SK-N-SH (cell line): ENCODE measurements at regions not wholly inside any gene's neighbourhood (a gene's known extent, or its start where the extent isn't known, plus 50 kb on each side); places are given as distances from the start of the nearest gene placed in this dataset.

Source experiments
- CTCF ChIA-PET: fragments of 300-600, 350-600 bp; formaldehyde crosslinking; extraction: SDS; loops from one replicate; lab custom pipeline; 2021; lab: Yijun Ruan, JAX
- POLR2A ChIA-PET: fragments of 350-600 bp; sonication (Branson Sonifier 250); formaldehyde crosslinking; extraction: SDS; loops from one replicate; lab custom pipeline; 2020; ENCODE audit warnings: antibody characterized with exemption, inconsistent platforms; lab: Yijun Ruan, JAX
- DNase-seq: peaks from one replicate; pipeline ENCODE4 v3.0.0; 2012
- H2AFZ ChIP-seq: fragments of 200-600 bp; sonication (generic); 2 replicates; pipeline ENCODE4 v1.8.1; 2016; ENCODE audit warnings: antibody characterized with exemption, mild to moderate bottlenecking, low read depth
- H3F3A ChIP-seq: fragments of 200-600 bp; sonication (generic); replicated peaks from 2 replicates; pipeline ENCODE3; 2016; ENCODE audit warnings: antibody characterized with exemption, mild to moderate bottlenecking; ENCODE audit not compliant: insufficient read depth
- H3K27ac ChIP-seq, 2 experiments: fragments of 200-500 bp in 1 of 2; fragments of 200-600 bp in 1 of 2; sonication (Bioruptor generic) in 1 of 2; sonication (generic), shearing (Covaris generic) in 1 of 2; 2 replicates each; pipeline versions ENCODE4 v1.5.1 to v1.6.1; 2014 to 2016; ENCODE audit warnings: low read depth in 2 of 2, inconsistent platforms in 1 of 2, low read length in 1 of 2, mild to moderate bottlenecking in 1 of 2, mixed read lengths in 1 of 2
- H3K27me3 ChIP-seq: fragments of 200-600 bp; sonication (generic), shearing (Covaris generic); 2 replicates; pipeline ENCODE4 v1.6.1; 2016; ENCODE audit warnings: mixed run types; ENCODE audit not compliant: insufficient read depth
- H3K36me3 ChIP-seq, 2 experiments: fragments of 200-500 bp in 1 of 2; fragments of 200-600 bp in 1 of 2; sonication (Bioruptor generic) in 1 of 2; sonication (generic) in 1 of 2; replicated peaks in 1 of 2; 2 replicates each; pipeline versions ENCODE3 to v1.5.1; 2014 to 2016; ENCODE audit warnings: low read length in 1 of 2, mild to moderate bottlenecking in 1 of 2; ENCODE audit not compliant: insufficient read depth in 2 of 2, control insufficient read depth in 1 of 2
- H3K4me1 ChIP-seq, 2 experiments: fragments of 200-500 bp in 1 of 2; fragments of 200-600 bp in 1 of 2; sonication (Bioruptor generic) in 1 of 2; sonication (generic), shearing (Covaris generic) in 1 of 2; 2 replicates each; pipeline versions ENCODE4 v1.5.1 to v1.6.1; 2014 to 2016; ENCODE audit warnings: low read depth in 1 of 2, low read length in 1 of 2, mixed run types in 1 of 2; ENCODE audit not compliant: insufficient read depth in 2 of 2, control insufficient read depth in 1 of 2
- H3K4me2 ChIP-seq: fragments of 200-600 bp; sonication (generic), shearing (Covaris generic); 2 replicates; pipeline ENCODE4 v1.6.1; 2017; ENCODE audit warnings: mixed run types
- H3K4me3 ChIP-seq, 2 experiments: fragments of 200-500 bp in 1 of 2; fragments of 200-600 bp in 1 of 2; sonication (Bioruptor generic) in 1 of 2; sonication (generic), shearing (Covaris generic) in 1 of 2; 2 replicates each; pipeline versions ENCODE4 v1.5.1 to v1.8.1; 2014 to 2016; ENCODE audit warnings: low read depth in 2 of 2, inconsistent platforms in 1 of 2, low read length in 1 of 2, mild to moderate bottlenecking in 1 of 2, mixed read lengths in 1 of 2, moderate library complexity in 1 of 2
- H3K79me2 ChIP-seq: fragments of 200-600 bp; sonication (generic); 2 replicates; pipeline ENCODE4 v1.8.1; 2017; ENCODE audit warnings: mild to moderate bottlenecking; ENCODE audit not compliant: insufficient read depth
- H3K9ac ChIP-seq: fragments of 200-600 bp; sonication (generic); 2 replicates; pipeline ENCODE4 v1.6.1; 2017; ENCODE audit warnings: mixed run types
- H3K9me2 ChIP-seq: fragments of 200-600 bp; sonication (generic); 2 replicates; pipeline ENCODE4 v1.6.1; 2017; ENCODE audit warnings: mixed run types
- H3K9me3 ChIP-seq: fragments of 200-600 bp; sonication (generic); 2 replicates; pipeline ENCODE4 v1.6.1; 2017; ENCODE audit warnings: mixed run types, mild to moderate bottlenecking, moderate library complexity
- H4K20me1 ChIP-seq: fragments of 200-600 bp; sonication (generic); 2 replicates; pipeline ENCODE4 v1.6.1; 2017; ENCODE audit warnings: mild to moderate bottlenecking, mixed run types; ENCODE audit not compliant: insufficient read depth
- CHD2 ChIP-seq: fragments of 150-350 bp; IDR thresholded peaks from 2 replicates; pipeline ENCODE4 v1.6.1; 2018; ENCODE audit warnings: low read length; ENCODE audit not compliant: partially characterized antibody
- ELF1 ChIP-seq: IDR thresholded peaks from 2 replicates; pipeline ENCODE4 v1.4.0; 2012
- EZH2phosphoT487 ChIP-seq: fragments of 200-600 bp; sonication (generic); IDR thresholded peaks from 2 replicates; pipeline ENCODE4 v1.6.1; 2017; ENCODE audit warnings: low read depth, mixed run types, mild to moderate bottlenecking, antibody characterized with exemption, moderate library complexity, borderline replicate concordance
- FOSL2 ChIP-seq: IDR thresholded peaks from 2 replicates; pipeline ENCODE4 v1.4.0; 2012; ENCODE audit warnings: low read depth, mild to moderate bottlenecking, moderate library complexity, borderline replicate concordance
- FOXJ3 ChIP-seq: sonication (generic); formaldehyde crosslinking; IDR thresholded peaks from 2 replicates; pipeline ENCODE4 v1.5.1; 2020; ENCODE audit warnings: mild to moderate bottlenecking, missing genetic modification reagents
- FOXM1 ChIP-seq: IDR thresholded peaks from 2 replicates; pipeline ENCODE4 v1.4.0; 2012; ENCODE audit warnings: low read depth, mild to moderate bottlenecking
- GATA2 ChIP-seq: sonication (generic); formaldehyde crosslinking; IDR thresholded peaks from 2 replicates; pipeline ENCODE4 v1.5.0; 2020; ENCODE audit warnings: mild to moderate bottlenecking, missing genetic modification reagents
- IRF3 ChIP-seq: fragments of 150-350 bp; IDR thresholded peaks from 2 replicates; pipeline ENCODE4 v1.6.1; 2016; ENCODE audit warnings: mild to moderate bottlenecking, low read depth, low read length
- JUND ChIP-seq: IDR thresholded peaks from 2 replicates; pipeline ENCODE4 v1.4.0; 2012
- MEF2A ChIP-seq: IDR thresholded peaks from 2 replicates; pipeline ENCODE4 v1.4.0; 2012; ENCODE audit warnings: low read depth, borderline replicate concordance
- MXI1 ChIP-seq: IDR thresholded peaks from 2 replicates; pipeline ENCODE4 v1.6.1; 2012; ENCODE audit warnings: mild to moderate bottlenecking, low read depth, low read length, improper control_type of control experiment
- NFIC ChIP-seq: IDR thresholded peaks from 2 replicates; pipeline ENCODE4 v1.4.0; 2012; ENCODE audit warnings: borderline replicate concordance
- NRF1 ChIP-seq: IDR thresholded peaks from 2 replicates; pipeline ENCODE4 v1.6.1; 2012; ENCODE audit warnings: low read depth, mild to moderate bottlenecking, low read length
- RCOR1 ChIP-seq: fragments of 150-350 bp; IDR thresholded peaks from 2 replicates; pipeline ENCODE4 v1.6.1; 2017; ENCODE audit warnings: antibody characterized with exemption, low read length
- REST ChIP-seq: IDR thresholded peaks from 2 replicates; pipeline ENCODE4 v1.6.1; 2012; ENCODE audit warnings: mild to moderate bottlenecking, low read depth, low read length, moderate library complexity
- SMC3 ChIP-seq: IDR thresholded peaks from 2 replicates; pipeline ENCODE4 v1.6.1; 2012; ENCODE audit warnings: low read depth, low read length, improper control_type of control experiment
- TAF1 ChIP-seq: IDR thresholded peaks from 2 replicates; pipeline ENCODE4 v1.6.1; 2012; ENCODE audit warnings: low read depth, mild to moderate bottlenecking, low read length, moderate library complexity, borderline replicate concordance
- TEAD4 ChIP-seq: IDR thresholded peaks from 2 replicates; pipeline ENCODE4 v1.4.0; 2012; ENCODE audit warnings: mild to moderate bottlenecking, borderline replicate concordance; ENCODE audit not compliant: insufficient read depth
- ZBTB33 ChIP-seq: IDR thresholded peaks from 2 replicates; pipeline ENCODE4 v1.4.0; 2012; ENCODE audit warnings: low read depth, borderline replicate concordance
- WGBS: methylation state at CpG from one replicate; pipeline ENCODE4 v1.1.6; 2017; ENCODE audit warnings: low lambda C conversion rate; 5-methylcytosine and 5-hydroxymethylcytosine counted together

- H3K9ac ChIP-seq: no peak overlapping the region
- no peaks in the 10 kb centered on the region for H3K9me3 ChIP-seq
- no peaks in the 10 kb centered on the region for H3F3A ChIP-seq
- WGBS: 6% methylated on average over 1 of the region's 1 CpG
- H3K36me3 ChIP-seq: no peaks in the 10 kb centered on the region
- H3K4me1 ChIP-seq: no peaks in the 10 kb centered on the region
- ChIA-PET POLR2A (no interaction called here), CTCF (no interaction called here)
- no peak for TF ChIP-seq ELF1
- no peak for TF ChIP-seq JUND
- TF ChIP-seq MXI1: no peak
- no peak for TF ChIP-seq NFIC
- no peak for TF ChIP-seq FOXM1
- TF ChIP-seq ZBTB33: no peak
- no peak for TF ChIP-seq EZH2phosphoT487
- no peak for TF ChIP-seq SMC3
- TF ChIP-seq TEAD4: no peak
- TF ChIP-seq CHD2: no peak
- TF ChIP-seq FOXJ3: no peak
- no peak for TF ChIP-seq GATA2 (CRISPR knock-in tag)
- no peak for TF ChIP-seq MEF2A
- no peak for TF ChIP-seq NRF1
- TF ChIP-seq IRF3: no peak
- no peak for TF ChIP-seq RCOR1
- no peak for TF ChIP-seq REST
- TF ChIP-seq TAF1: no peak
- no peak for TF ChIP-seq FOSL2
- no peak overlapping the region for H2AFZ ChIP-seq
- no peaks in the 10 kb centered on the region for H4K20me1 ChIP-seq
- no peak overlapping the region for H3K27ac ChIP-seq
- H3K4me2 ChIP-seq: no peak overlapping the region
- H3K79me2 ChIP-seq: no peaks in the 10 kb centered on the region
- no peak overlapping the region for H3K4me3 ChIP-seq
- no peaks in the 10 kb centered on the region for H3K27me3 ChIP-seq
- H3K9me2 ChIP-seq: no peaks in the 10 kb centered on the region
- DNase-seq: no peak
Measured at GRCh38 chr5:129367883-129368282, 92.2 kb upstream of the ADAMTS19 start.
